ENCODE measurements at regions not wholly inside any gene's neighbourhood (a gene's known extent, or its start where the extent isn't known, plus 50 kb on each side); places are given as distances from the start of the nearest gene placed in this dataset.

- Histone ChIP-seq H3K4me1 (ENCODE audit: insufficient read depth, low read length) (no peaks in the 10 kb centered on the region), H3K27ac (ENCODE audit: low read length) (no peak overlapping the region), H3K9ac (ENCODE audit: low read depth, low read length) (no peak overlapping the region), H4K20me1 (ENCODE audit: insufficient read depth, low read length) (no peaks in the 10 kb centered on the region), H3K36me3 (ENCODE audit: insufficient read depth, low read length) (no peaks in the 10 kb centered on the region), H3K4me3 (ENCODE audit: low read depth in 1 of 2, low read length in 2 of 2) (no peak overlapping the region), H2AFZ (ENCODE audit: low read depth, low read length) (no peak overlapping the region), H3K79me2 (ENCODE audit: insufficient read depth, low read length) (no peaks in the 10 kb centered on the region), H3K9me3 (ENCODE audit: insufficient read depth, low read length, severe bottlenecking) (no peaks in the 10 kb centered on the region), H3K27me3 (ENCODE audit: insufficient read depth, low read length, poor library complexity) (no peaks in the 10 kb centered on the region), H3K4me2 (ENCODE audit: insufficient read depth, low read length) (no peak overlapping the region)
- DNase-seq (no peak), ATAC-seq (ENCODE audit: insufficient read depth, low read depth) (no peak)
- TF ChIP-seq, protein P1, sequence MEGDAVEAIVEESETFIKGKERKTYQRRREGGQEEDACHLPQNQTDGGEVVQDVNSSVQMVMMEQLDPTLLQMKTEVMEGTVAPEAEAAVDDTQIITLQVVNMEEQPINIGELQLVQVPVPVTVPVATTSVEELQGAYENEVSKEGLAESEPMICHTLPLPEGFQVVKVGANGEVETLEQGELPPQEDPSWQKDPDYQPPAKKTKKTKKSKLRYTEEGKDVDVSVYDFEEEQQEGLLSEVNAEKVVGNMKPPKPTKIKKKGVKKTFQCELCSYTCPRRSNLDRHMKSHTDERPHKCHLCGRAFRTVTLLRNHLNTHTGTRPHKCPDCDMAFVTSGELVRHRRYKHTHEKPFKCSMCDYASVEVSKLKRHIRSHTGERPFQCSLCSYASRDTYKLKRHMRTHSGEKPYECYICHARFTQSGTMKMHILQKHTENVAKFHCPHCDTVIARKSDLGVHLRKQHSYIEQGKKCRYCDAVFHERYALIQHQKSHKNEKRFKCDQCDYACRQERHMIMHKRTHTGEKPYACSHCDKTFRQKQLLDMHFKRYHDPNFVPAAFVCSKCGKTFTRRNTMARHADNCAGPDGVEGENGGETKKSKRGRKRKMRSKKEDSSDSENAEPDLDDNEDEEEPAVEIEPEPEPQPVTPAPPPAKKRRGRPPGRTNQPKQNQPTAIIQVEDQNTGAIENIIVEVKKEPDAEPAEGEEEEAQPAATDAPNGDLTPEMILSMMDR (IDR thresholded peaks at IDR 0.05; ENCODE audit: borderline replicate concordance, extremely low read depth, low read length, poor library complexity, severe bottlenecking): no peak
- no peak for TF ChIP-seq EZH2 (IDR thresholded peaks at IDR 0.05; ENCODE audit: borderline replicate concordance, low read depth, low read length, severe bottlenecking)
These were observed 1112.5 kb downstream of the CBLN2 start for GRCh38 chr18:71431689-71432088.

DNA sequence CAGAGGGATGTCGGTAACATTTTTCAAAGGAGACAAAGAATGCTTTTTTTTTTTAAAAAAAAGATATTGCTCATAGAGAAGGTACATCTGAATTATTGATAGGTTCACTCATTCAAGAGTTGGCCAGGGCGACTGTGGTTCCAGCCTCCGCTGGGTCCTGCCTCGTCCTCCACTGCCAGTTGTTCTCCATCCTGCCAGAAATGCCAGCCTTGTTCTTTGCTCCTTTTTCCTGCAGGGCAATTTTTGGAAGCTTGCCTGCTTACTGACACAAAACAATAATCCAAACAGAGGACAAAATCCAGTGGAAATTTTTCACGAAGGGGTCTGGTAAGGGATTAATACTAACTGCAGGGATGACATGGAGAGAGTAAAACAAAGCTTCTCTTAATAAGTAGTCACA is 1113.0 kb downstream of the CBLN2 start:
- Histone ChIP-seq H3K9ac (ENCODE audit: low read depth, low read length) (no peak overlapping the region), H2AFZ (ENCODE audit: low read depth, low read length) (no peak overlapping the region), H3K27me3 (ENCODE audit: insufficient read depth, low read length, poor library complexity) (no peaks in the 10 kb centered on the region), H3K4me3 (ENCODE audit: low read depth in 1 of 2, low read length in 2 of 2) (no peak overlapping the region), H4K20me1 (ENCODE audit: insufficient read depth, low read length) (no peaks in the 10 kb centered on the region), H3K79me2 (ENCODE audit: insufficient read depth, low read length) (no peaks in the 10 kb centered on the region), H3K4me1 (ENCODE audit: insufficient read depth, low read length) (no peaks in the 10 kb centered on the region), H3K27ac (ENCODE audit: low read length) (no peak overlapping the region), H3K9me3 (ENCODE audit: insufficient read depth, low read length, severe bottlenecking) (no peaks in the 10 kb centered on the region), H3K36me3 (ENCODE audit: insufficient read depth, low read length) (no peaks in the 10 kb centered on the region), H3K4me2 (ENCODE audit: insufficient read depth, low read length) (no peak overlapping the region)
- ATAC-seq (ENCODE audit: insufficient read depth, low read depth) (no peak), DNase-seq (no peak)
- no peak for TF ChIP-seq EZH2 (IDR thresholded peaks at IDR 0.05; ENCODE audit: borderline replicate concordance, low read depth, low read length, severe bottlenecking)
- TF ChIP-seq, protein P1 (IDR thresholded peaks at IDR 0.05; ENCODE audit: borderline replicate concordance, extremely low read depth, low read length, poor library complexity, severe bottlenecking): no peak

DNA sequence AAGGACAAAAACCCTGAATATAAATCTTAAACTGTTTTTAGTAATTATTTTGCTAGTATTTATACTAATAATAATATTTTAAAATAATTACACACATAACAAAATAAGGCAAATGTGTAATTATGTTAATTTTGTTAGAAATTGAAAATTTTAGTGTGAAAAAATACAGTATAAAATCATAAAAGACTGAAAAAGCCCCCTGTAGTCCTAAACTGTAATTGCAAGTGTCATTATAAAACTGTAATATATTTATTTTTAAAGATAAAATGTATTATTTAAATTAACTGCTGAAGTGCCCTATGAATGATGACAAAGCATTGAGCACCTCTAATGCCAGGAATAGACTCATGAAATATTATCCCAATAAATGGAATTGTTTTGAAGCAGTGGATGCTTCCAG is 1117.7 kb downstream of the CBLN2 start:
- Histone ChIP-seq H4K20me1 (ENCODE audit: insufficient read depth, low read length) (no peaks in the 10 kb centered on the region), H3K4me2 (ENCODE audit: insufficient read depth, low read length) (no peak overlapping the region), H3K4me3 (ENCODE audit: low read depth in 1 of 2, low read length in 2 of 2) (no peak overlapping the region), H3K27me3 (ENCODE audit: insufficient read depth, low read length, poor library complexity) (no peaks in the 10 kb centered on the region), H3K79me2 (ENCODE audit: insufficient read depth, low read length) (no peaks in the 10 kb centered on the region), H3K36me3 (ENCODE audit: insufficient read depth, low read length) (no peaks in the 10 kb centered on the region), H2AFZ (ENCODE audit: low read depth, low read length) (no peak overlapping the region), H3K4me1 (ENCODE audit: insufficient read depth, low read length) (no peaks in the 10 kb centered on the region), H3K9ac (ENCODE audit: low read depth, low read length) (no peak overlapping the region), H3K9me3 (ENCODE audit: insufficient read depth, low read length, severe bottlenecking) (no peaks in the 10 kb centered on the region), H3K27ac (ENCODE audit: low read length) (no peak overlapping the region)
- ATAC-seq (ENCODE audit: insufficient read depth, low read depth) (no peak), DNase-seq (no peak)
- no peak for TF ChIP-seq EZH2 (IDR thresholded peaks at IDR 0.05; ENCODE audit: borderline replicate concordance, low read depth, low read length, severe bottlenecking)
- TF ChIP-seq, protein P1 (IDR thresholded peaks at IDR 0.05; ENCODE audit: borderline replicate concordance, extremely low read depth, low read length, poor library complexity, severe bottlenecking): no peak
